ENCODE measurements at regions not wholly inside any gene's neighbourhood (a gene's known extent, or its start where the extent isn't known, plus 50 kb on each side); places are given as distances from the start of the nearest gene placed in this dataset.

DNA sequence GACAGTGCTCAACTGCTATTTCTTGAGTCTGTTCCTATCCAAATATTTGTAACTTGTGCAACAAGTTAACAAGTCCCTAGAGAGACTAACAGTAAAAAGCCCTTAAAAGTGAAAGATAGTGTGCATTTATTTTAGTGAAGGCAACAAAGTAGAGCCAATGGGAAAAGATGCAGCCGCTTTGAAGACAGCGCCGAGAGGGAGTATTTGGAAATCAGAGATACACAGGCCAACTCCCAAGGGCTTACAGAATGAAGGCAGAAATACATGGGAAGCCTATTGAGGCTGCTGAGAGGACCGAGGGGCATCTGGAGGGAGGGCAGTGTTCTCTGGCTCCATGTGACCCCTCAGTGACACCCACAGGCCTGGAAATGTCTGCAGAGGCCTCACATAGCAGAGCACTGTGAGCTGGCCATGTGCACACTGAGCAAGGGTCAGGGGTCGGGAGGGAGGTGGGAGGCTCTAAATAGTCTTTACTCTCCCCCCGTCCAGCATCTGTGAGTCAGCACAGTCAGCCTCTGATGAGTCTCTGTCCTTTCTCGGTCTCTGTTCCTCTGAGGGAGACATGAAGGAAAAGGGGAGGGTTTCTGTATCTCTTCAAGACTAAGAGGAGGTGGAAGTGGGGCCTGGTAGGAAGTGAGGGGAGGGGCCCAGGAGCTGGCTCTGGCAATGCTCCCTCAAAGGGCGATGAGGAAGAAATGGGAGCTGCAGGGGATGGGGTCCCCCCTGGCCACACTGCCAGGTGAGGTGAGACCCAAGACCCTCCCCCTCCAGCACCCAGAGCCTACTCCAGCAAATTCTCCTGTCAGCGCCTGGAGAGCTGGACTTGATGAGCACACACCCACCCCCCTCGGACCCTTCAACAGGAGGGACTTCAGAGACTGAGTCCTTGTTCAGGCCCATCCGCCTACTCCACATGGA is 133.6 kb downstream of the SP3 start:
- no peak for DNase-seq

DNA sequence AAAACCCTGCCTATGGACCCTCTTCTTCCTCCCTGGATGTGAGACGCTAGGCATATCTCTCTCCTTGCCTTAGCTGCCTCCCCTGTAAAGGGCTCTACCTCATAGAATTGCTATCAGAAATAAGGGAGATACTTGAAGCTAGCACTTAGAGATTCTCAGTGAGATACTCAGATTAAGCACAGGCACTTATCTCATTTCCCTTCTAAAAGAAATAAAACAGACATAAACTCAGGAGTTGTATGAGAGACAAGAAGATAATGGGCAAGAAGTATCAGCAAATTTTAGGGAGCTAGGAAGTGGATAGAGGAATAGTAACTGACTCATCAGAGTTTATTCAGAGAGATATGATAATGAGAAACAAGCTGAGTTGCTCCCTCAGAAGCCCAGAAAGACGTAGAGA is 131.0 kb downstream of the SP3 start:
- DNase-seq: no peak

DNA sequence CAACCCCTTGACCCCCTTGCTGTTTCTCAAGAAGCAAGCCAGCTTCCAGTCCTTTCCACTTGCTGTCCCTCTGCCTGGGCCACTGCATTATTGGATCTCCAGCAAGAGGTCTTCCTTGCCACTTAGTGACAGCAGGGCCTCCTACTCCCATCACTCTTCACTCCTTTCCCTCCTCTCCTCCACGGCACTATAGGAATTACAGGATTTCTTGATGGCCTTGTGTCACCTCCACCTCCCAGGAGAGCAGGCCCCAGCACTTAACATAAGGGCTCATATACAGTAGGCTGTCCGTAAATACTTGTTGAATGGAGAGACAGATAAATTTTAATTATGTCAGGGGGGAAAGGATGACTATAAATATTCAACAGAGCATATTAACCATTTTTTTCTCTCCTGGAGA is 129.4 kb downstream of the SP3 start:
- DNase-seq: no peak

DNA sequence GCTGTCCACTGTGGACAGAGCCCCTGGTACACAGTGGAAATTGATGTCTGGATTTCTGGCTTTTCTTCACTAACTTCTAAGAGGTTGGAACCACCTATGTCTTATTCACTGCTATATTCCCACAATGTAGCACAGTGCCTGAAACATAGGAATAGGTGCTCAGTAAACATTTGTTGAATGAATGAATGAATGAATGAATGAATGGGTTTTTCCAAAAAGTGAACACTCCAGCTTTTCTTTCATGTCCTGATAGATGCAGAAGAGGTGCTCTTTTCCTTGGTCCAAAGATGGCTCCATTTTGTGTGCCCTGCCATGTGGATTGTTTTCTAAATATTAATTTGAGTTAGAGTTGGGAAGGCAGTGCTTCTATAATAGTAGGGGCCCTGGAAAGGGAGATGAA is 124.1 kb downstream of the SP3 start:
- DNase-seq: no peak

DNA sequence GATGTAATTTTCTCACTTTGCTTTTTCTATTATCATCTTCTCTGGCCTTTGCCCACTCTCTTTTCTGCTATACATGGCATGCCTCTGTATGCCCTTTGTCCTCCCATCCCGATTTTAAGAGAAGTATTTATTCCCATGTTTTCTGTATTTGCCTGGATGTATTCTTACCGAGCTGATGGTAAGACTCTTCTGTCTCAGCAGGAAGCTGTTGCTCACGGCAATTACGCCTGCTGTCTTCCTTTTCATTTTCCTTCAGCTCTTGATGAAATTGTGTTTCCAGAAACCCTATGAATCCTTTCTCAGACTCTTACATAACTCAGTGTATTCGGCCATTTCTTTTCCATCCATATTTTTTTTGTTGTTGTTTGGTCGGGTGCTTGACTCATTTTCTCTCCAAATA is 121.6 kb downstream of the SP3 start:
- DNase-seq: no peak

DNA sequence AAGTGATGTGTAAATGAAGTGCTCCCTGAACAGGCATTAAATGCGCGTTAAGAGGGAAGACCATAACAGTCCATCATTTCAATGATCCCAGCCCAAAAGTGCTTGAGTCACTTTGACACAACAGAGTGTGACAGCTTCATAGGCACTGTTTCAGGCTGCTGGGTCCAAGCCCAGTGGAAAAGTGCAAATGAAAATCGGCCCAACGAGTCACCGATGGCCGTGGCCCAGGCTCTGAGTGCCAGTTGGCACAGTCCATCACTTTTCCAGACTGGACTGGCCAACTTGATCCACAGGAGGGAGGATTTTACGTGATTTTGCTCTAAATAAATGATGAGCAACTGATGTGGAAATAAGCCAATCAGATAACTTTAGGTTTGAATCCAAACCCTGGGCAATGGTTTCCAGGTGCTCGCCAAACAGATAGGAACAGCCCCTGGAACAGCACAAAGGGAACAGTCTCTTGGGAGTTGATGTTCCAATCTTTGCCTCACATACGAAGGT is 114.0 kb downstream of the SP3 start:
- no peak for DNase-seq

DNA sequence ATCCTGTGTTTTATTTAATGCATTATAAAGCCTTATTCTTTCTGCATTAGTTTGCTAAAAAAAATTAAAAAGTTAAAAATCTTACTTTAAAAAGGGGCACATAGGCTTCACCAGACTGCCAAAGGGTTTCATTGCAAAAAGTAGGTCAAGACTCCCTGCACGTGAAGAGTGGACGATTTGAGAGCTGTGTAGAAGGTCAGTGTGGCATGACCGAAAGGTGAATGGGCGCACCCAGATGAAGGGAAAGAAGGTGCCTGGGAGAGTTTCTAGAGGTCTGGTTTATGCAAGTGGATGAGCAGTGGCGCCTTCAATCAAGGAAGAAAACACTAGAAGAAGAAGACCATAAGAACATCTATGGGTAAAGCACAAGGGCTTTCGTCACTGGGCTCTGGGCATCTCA is 111.0 kb downstream of the SP3 start:
- no peak for DNase-seq

DNA sequence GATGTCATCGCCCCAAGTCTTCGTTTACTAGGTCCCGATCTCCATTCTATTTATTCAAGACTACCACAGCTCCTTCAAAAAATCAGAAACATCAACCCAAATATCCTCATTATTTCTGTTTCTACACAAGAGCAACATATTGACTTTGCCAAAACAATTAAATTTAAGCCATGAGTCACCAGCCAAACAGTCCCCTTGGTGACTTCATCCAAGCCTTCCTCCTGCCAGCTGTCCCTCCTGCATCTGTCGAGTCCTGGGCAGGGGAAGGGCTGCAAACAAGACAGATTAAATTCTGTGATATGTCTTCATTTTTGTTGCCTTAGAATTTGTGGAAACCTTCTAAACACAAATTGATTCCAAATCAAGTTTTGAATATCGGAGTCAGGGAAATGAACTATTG is 110.3 kb downstream of the SP3 start:
- DNase-seq: no peak

DNA sequence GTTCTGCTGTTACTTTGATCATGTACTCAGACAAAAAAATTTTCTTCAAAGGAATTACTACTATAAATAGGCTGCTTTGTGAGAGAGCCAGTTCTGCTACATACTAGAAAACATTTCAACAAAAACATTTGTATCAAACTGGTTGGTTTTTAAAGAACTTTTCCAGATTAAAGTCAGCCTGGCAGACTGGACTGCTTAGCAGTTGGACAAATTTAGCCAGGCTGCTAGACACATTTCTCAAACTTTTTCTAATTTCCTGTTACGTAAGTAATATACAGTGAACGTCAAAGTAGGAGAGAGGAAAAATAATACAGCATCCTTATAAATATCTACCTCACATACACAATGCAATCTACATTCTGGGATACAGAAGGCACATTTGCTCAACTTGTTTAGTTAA is 109.5 kb downstream of the SP3 start:
- no peak for DNase-seq

Data from effector CD4-positive, alpha-beta T cell (primary cell).